GM12875 (cell line): ENCODE measurements at regions not wholly inside any gene's neighbourhood (a gene's known extent, or its start where the extent isn't known, plus 50 kb on each side); places are given as distances from the start of the nearest gene placed in this dataset.
A peak's percentile ranks its signal among the peaks of the same experiment; 100 is the strongest.

Experiments used
- H3K4me3 ChIP-seq: one replicate; pipeline ENCODE4 v1.5.1; 2011; ENCODE audit warnings: low read depth, low read length, control low read depth
- CTCF ChIP-seq: IDR thresholded peaks from 2 replicates; pipeline ENCODE4 v1.5.1; 2011; ENCODE audit warnings: low read depth, mild to moderate bottlenecking, control low read depth, inconsistent platforms, low read length, moderate library complexity, borderline replicate concordance; ENCODE audit not compliant: insufficient read depth

- no peak for TF ChIP-seq CTCF
- no peak overlapping the region for H3K4me3 ChIP-seq
Measured at GRCh38 chr22:23408321-23408720, 171.8 kb downstream of the IGLL1 start.

- no peak overlapping the region for H3K4me3 ChIP-seq
- no peak for TF ChIP-seq CTCF
Measured at GRCh38 chr22:23405366-23405851, 174.7 kb downstream of the IGLL1 start.

- H3K4me3 ChIP-seq, result no peak overlapping the region
- TF ChIP-seq CTCF, result no peak
Measured at GRCh38 chr22:23404689-23405365, 175.3 kb downstream of the IGLL1 start.

- TF ChIP-seq CTCF, result no peak
- no peak overlapping the region for H3K4me3 ChIP-seq
Measured at GRCh38 chr22:23403720-23404688, 176.1 kb downstream of the IGLL1 start.

- no peak for TF ChIP-seq CTCF
- H3K4me3 ChIP-seq, result no peak overlapping the region
Measured at GRCh38 chr22:23403152-23403719, 176.9 kb downstream of the IGLL1 start.

- peak; percentile 84 for TF ChIP-seq CTCF
- no peak overlapping the region for H3K4me3 ChIP-seq
Measured at GRCh38 chr22:23402275-23403151, 177.6 kb downstream of the IGLL1 start.
